HL-60 (cell line): ENCODE measurements at regions not wholly inside any gene's neighbourhood (a gene's known extent, or its start where the extent isn't known, plus 50 kb on each side); places are given as distances from the start of the nearest gene placed in this dataset.

Source experiments
- DNase-seq, 2 experiments: peaks; one replicate each; pipeline ENCODE4 v3.0.0-alpha.2; 2010 to 2020; ENCODE audit warnings: low read depth in 1 of 2, low spot score in 1 of 2
- H3K27ac ChIP-seq: fragments of 250-450 bp; sonication (Bioruptor Pico); replicated peaks from 2 replicates; pipeline ENCODE4 v1.5.1; 2020; ENCODE audit warnings: mild to moderate bottlenecking, moderate library complexity
- H3K27me3 ChIP-seq: fragments of 250-450 bp; sonication (Bioruptor Pico); 2 replicates; pipeline ENCODE4 v1.5.1; 2021; ENCODE audit warnings: mild to moderate bottlenecking, moderate library complexity; ENCODE audit not compliant: insufficient read depth, poor library complexity, severe bottlenecking
- H3K4me3 ChIP-seq: replicated peaks from 2 replicates; pipeline ENCODE4 v1.5.1; 2011; ENCODE audit warnings: mild to moderate bottlenecking, control low read depth, low read length; ENCODE audit not compliant: insufficient read depth
- CTCF ChIP-seq: IDR thresholded peaks from one replicate; pipeline ENCODE4 v1.5.1; 2011; ENCODE audit warnings: low read length, control low read depth, inconsistent platforms; ENCODE audit not compliant: insufficient read depth
- GABPA ChIP-seq: IDR thresholded peaks from 2 replicates; pipeline ENCODE4 v1.6.1; 2012; ENCODE audit warnings: low read depth
- POLR2AphosphoS5 ChIP-seq: IDR thresholded peaks from 2 replicates; pipeline ENCODE4 v1.6.1; 2012; ENCODE audit warnings: low read depth
- REST ChIP-seq: IDR thresholded peaks from 2 replicates; pipeline ENCODE4 v1.6.1; 2012; ENCODE audit warnings: low read depth; ENCODE audit not compliant: insufficient replicate concordance
- SPI1 ChIP-seq: IDR thresholded peaks from 2 replicates; pipeline ENCODE4 v1.6.1; 2012; ENCODE audit warnings: low read depth, mild to moderate bottlenecking, borderline replicate concordance

- TF ChIP-seq REST = no peak
- TF ChIP-seq SPI1 = peak; percentile 100
- TF ChIP-seq POLR2AphosphoS5 = no peak; the same call in 1 of the 2 replicates
- TF ChIP-seq CTCF = no peak
- peak; percentile 29; the same call in 1 of the 2 replicates for TF ChIP-seq GABPA
- DNase-seq = peak; percentile 53 to 72
Observed at GRCh38 chr12:19908830-19909229, 459.5 kb upstream of the PDE3A start.

GRCh38 chr12:19909418-19909817 is 458.9 kb upstream of the PDE3A start:
- no peaks in the 10 kb centered on the region for H3K27me3 ChIP-seq
- peak overlapping the region; percentile 56 for H3K27ac ChIP-seq
- H3K4me3 ChIP-seq = no peak overlapping the region
- DNase-seq = peak; percentile 8 to 23
- no peak for TF ChIP-seq GABPA
- peak; percentile 64 for TF ChIP-seq SPI1

More at GRCh38 chr12:19908830-19909229, 459.5 kb upstream of the PDE3A start:
- Histone ChIP-seq H3K27ac (peak overlapping the region; percentile 56), H3K4me3 (no peak overlapping the region), H3K27me3 (no peaks in the 10 kb centered on the region)

GRCh38 chr12:19910681-19911080 is 457.7 kb upstream of the PDE3A start:
- Histone ChIP-seq H3K27me3 (no peaks in the 10 kb centered on the region), H3K27ac (no peak overlapping the region), H3K4me3 (no peak overlapping the region)
- no peak for DNase-seq
- no peak for TF ChIP-seq GABPA
- TF ChIP-seq CTCF = no peak
- no peak for TF ChIP-seq SPI1
- TF ChIP-seq REST = no peak
- no peak for TF ChIP-seq POLR2AphosphoS5

GRCh38 chr12:19912991-19913390 is 455.3 kb upstream of the PDE3A start:
- H3K4me3 ChIP-seq = no peak overlapping the region
- DNase-seq = no peak
- no peaks in the 10 kb centered on the region for H3K27me3 ChIP-seq
- TF ChIP-seq REST = no peak
- TF ChIP-seq POLR2AphosphoS5 = no peak
- TF ChIP-seq SPI1 = no peak
- no peak for TF ChIP-seq GABPA
- TF ChIP-seq CTCF = no peak
- H3K27ac ChIP-seq = no peak overlapping the region
